ENCODE measurements at regions not wholly inside any gene's neighbourhood (a gene's known extent, or its start where the extent isn't known, plus 50 kb on each side); places are given as distances from the start of the nearest gene placed in this dataset.
"Not testable (repeated sequence)": the region's sequence is repeated elsewhere in the genome, so short reads cannot be mapped to it uniquely, and the experiment has no call there.

DNA sequence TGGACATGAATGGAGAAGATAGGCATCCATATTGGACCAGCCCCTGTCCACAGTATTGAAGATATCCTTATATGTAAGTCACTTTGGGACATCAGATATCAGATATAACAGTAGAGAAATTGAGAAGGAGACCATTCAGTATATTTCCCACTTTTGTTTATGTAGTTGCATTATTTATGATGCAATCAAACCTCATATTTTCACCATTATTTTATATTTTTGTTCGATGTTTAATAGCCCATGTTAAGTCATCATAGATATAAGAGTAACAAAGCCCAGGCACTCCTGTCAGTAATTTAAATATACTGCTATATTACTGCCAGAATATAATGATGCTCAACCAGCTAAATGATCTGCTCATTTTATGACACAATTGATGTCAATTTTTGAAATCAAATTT is 744.5 kb upstream of the EPHA7 start:
- H3K4me3 Mint-ChIP-seq = no peak overlapping the region
- no peaks in the 10 kb centered on the region for H3K36me3 Mint-ChIP-seq (ENCODE audit: low read depth)
- no peaks in the 10 kb centered on the region for H3K9me3 Mint-ChIP-seq
- H3K27ac Mint-ChIP-seq = no peak overlapping the region
- no peak for DNase-seq
- H3K27me3 Mint-ChIP-seq (ENCODE audit: low read depth, poor library complexity) = peaks cover under 1% of the 10 kb centered on the region
- TF ChIP-seq, protein P1, sequence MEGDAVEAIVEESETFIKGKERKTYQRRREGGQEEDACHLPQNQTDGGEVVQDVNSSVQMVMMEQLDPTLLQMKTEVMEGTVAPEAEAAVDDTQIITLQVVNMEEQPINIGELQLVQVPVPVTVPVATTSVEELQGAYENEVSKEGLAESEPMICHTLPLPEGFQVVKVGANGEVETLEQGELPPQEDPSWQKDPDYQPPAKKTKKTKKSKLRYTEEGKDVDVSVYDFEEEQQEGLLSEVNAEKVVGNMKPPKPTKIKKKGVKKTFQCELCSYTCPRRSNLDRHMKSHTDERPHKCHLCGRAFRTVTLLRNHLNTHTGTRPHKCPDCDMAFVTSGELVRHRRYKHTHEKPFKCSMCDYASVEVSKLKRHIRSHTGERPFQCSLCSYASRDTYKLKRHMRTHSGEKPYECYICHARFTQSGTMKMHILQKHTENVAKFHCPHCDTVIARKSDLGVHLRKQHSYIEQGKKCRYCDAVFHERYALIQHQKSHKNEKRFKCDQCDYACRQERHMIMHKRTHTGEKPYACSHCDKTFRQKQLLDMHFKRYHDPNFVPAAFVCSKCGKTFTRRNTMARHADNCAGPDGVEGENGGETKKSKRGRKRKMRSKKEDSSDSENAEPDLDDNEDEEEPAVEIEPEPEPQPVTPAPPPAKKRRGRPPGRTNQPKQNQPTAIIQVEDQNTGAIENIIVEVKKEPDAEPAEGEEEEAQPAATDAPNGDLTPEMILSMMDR (IDR thresholded peaks at IDR 0.05) = no peak
- no peaks in the 10 kb centered on the region for H3K4me1 Mint-ChIP-seq

DNA sequence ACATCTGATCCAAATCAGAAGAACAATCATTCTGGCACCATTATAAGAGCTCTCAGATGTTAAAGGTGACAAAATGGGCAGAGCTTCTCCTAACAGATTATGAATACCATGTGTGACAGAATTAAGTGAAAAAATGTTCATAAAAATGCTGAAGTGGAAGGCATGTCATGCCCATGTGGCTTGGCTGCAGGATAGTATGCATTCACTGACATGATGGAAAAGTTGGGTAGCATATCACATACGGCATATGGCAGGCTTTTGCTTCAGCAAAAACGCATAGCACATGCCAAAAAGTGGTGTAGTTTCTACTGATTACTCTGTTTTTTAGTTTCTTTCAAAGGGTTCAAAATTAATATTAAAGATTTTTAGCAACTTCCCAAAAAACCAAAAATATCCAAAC is 731.5 kb upstream of the EPHA7 start:
- no peaks in the 10 kb centered on the region for H3K9me3 Mint-ChIP-seq
- no peak overlapping the region for H3K4me3 Mint-ChIP-seq
- TF ChIP-seq, protein P1 (IDR thresholded peaks at IDR 0.05) = no peak
- no peaks in the 10 kb centered on the region for H3K4me1 Mint-ChIP-seq
- H3K36me3 Mint-ChIP-seq (ENCODE audit: low read depth) = no peaks in the 10 kb centered on the region
- no peak for DNase-seq
- no peaks in the 10 kb centered on the region for H3K27me3 Mint-ChIP-seq (ENCODE audit: low read depth, poor library complexity)
- H3K27ac Mint-ChIP-seq = no peak overlapping the region

DNA sequence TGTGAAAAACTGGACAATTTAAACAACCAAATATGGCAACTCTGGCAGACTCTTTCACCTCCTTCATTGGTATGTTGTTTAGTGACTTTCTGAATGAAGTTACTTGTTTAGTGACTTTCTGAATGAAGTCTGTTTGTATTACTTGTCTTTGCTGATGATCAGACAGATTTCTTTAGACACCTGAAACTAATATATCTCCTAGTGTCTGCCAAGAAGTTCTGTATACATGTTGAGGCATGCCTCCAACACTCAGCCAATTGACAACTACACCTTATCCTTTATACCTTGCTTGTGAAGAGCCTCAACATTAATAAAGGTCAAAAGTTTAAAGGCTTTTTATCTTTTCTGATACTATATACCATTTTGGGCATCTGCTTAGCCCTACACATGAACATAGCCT is 725.4 kb upstream of the EPHA7 start:
- Mint-ChIP-seq H3K9me3 (no peaks in the 10 kb centered on the region), H3K4me3 (no peak overlapping the region), H3K36me3 (ENCODE audit: low read depth) (no peaks in the 10 kb centered on the region), H3K4me1 (no peaks in the 10 kb centered on the region), H3K27ac (no peak overlapping the region), H3K27me3 (ENCODE audit: low read depth, poor library complexity) (no peaks in the 10 kb centered on the region)
- TF ChIP-seq, protein P1 (IDR thresholded peaks at IDR 0.05) = no peak
- DNase-seq = no peak

DNA sequence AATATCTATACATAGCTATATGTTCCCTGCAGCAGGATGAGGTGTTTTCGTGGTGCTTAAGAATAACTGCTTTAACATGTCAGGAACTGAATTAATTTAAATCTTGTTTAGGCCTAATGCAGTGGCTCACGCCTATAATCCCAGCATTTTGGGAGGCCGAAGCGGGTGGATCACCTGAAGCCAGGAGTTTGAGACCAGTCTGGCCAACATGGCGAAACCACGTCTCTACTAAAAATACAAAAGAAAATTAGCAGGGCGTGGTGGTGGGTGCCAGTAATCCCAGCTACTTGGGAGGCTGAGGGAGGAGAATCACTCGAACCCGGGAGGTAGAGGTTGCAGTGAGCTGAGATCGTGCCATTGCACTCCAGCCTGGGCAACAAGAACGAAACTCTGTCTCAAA is 717.8 kb upstream of the EPHA7 start:
- not testable (repeated sequence) for H3K27me3 Mint-ChIP-seq (ENCODE audit: low read depth, poor library complexity); H3K9me3 Mint-ChIP-seq; H3K4me3 Mint-ChIP-seq; H3K36me3 Mint-ChIP-seq (ENCODE audit: low read depth); H3K4me1 Mint-ChIP-seq; H3K27ac Mint-ChIP-seq; DNase-seq

DNA sequence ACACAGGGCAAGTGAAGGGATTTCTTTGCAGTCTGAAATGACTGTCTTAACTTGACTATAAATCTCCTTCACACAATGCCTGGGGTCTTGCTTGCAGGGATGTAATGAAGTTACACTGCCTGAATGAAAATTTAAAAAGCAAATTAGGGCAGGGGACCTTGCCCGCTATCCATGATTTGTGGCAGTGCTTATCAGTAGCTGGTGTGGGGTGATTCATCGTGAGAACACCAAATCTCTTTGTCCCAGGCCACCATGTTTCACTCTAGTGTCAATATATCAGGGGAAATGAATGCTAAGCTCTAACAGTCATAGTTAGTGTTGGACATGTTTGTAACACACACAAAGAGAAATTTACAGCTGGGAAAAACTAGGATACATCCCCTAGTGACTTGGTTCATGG is 713.7 kb upstream of the EPHA7 start:
- no peak overlapping the region for H3K4me3 Mint-ChIP-seq
- no peaks in the 10 kb centered on the region for H3K36me3 Mint-ChIP-seq (ENCODE audit: low read depth)
- TF ChIP-seq, protein P1 (IDR thresholded peaks at IDR 0.05) = no peak
- no peaks in the 10 kb centered on the region for H3K4me1 Mint-ChIP-seq
- H3K27me3 Mint-ChIP-seq (ENCODE audit: low read depth, poor library complexity) = peaks cover 3% of the 10 kb centered on the region
- no peak for DNase-seq
- no peak overlapping the region for H3K27ac Mint-ChIP-seq
- H3K9me3 Mint-ChIP-seq = no peaks in the 10 kb centered on the region

DNA sequence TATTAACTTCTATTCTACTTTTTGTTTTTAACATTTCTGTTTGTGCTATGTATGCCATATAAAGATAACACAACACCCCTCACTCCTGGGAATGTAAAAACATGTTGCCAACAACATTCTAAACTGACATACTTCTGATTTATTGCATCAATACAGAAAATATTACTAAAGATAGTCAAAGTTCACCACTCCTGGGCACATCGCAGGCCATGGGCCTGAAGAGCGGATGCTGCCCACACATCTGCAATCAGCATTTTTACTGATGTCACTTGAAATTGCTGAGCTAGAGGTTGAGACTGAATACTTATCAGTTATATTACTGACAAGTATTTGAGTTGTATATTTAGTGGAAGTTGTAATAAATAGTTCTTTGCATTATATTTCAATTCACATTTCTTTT is 711.9 kb upstream of the EPHA7 start:
- no peaks in the 10 kb centered on the region for H3K4me1 Mint-ChIP-seq
- H3K27ac Mint-ChIP-seq = no peak overlapping the region
- H3K36me3 Mint-ChIP-seq (ENCODE audit: low read depth) = no peaks in the 10 kb centered on the region
- DNase-seq = no peak
- H3K4me3 Mint-ChIP-seq = no peak overlapping the region
- TF ChIP-seq, protein P1 (IDR thresholded peaks at IDR 0.05) = no peak
- peaks cover 3% of the 10 kb centered on the region for H3K27me3 Mint-ChIP-seq (ENCODE audit: low read depth, poor library complexity)
- H3K9me3 Mint-ChIP-seq = no peaks in the 10 kb centered on the region
